GM12891 (cell line): ENCODE measurements at regions not wholly inside any gene's neighbourhood (a gene's known extent, or its start where the extent isn't known, plus 50 kb on each side); places are given as distances from the start of the nearest gene placed in this dataset.

Experiments used
- DNase-seq: peaks from one replicate; pipeline ENCODE4 v3.0.0; 2011; ENCODE audit warnings: low spot score; ENCODE audit not compliant: insufficient read length
- FAIRE-seq: peaks from 2 replicates; lab custom pipeline; 2011; peaks lifted over from hg19 to GRCh38; lab: Jason Lieb, UNC
- PAX5 ChIP-seq: IDR thresholded peaks from 2 replicates; pipeline ENCODE4 v1.6.1; 2011; ENCODE audit warnings: low read length, moderate library complexity, mild to moderate bottlenecking; ENCODE audit not compliant: insufficient read depth, severe bottlenecking
- POLR2A ChIP-seq: IDR thresholded peaks from 2 replicates; pipeline ENCODE4 v1.6.1; 2011; ENCODE audit warnings: low read depth, low read length, control low read depth
- POLR2AphosphoS5 ChIP-seq: IDR thresholded peaks from 2 replicates; pipeline ENCODE4 v1.6.1; 2011; ENCODE audit warnings: low read depth, low read length, control low read depth
- POU2F2 ChIP-seq: IDR thresholded peaks from 2 replicates; pipeline ENCODE4 v1.6.1; 2011; ENCODE audit warnings: low read depth, mild to moderate bottlenecking, control low read depth, low read length, moderate library complexity
- SPI1 ChIP-seq: IDR thresholded peaks from 2 replicates; pipeline ENCODE4 v1.6.1; 2011; ENCODE audit warnings: low read depth, low read length, control low read depth
- TAF1 ChIP-seq: IDR thresholded peaks from 2 replicates; pipeline ENCODE4 v1.6.1; 2011; ENCODE audit warnings: low read depth, low read length, control low read depth

DNA sequence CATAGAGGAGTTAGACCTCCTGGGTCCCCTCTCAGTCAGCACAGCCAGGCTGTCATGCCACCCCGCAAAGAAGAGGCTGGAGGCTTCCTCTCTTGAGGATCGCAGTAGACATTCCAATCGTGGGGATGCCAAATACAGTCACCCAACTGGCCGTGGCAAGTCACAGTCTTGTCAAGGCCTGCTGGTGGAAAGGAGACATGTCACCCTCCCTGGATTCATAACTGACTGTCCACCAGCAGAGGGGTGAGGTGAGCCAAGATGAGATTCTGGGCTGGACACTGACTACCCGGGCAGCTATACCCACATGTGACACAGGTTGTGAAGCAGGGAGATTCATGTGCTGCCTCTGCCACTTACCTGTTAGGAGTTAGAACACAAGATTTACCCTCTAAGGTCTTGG, 123.5 kb upstream of the NGF start:
- FAIRE-seq (no peak), DNase-seq (no peak)
- TF ChIP-seq TAF1 (no peak), PAX5 (no peak), SPI1 (no peak), POLR2A (no peak), POLR2AphosphoS5 (no peak), POU2F2 (no peak)

DNA sequence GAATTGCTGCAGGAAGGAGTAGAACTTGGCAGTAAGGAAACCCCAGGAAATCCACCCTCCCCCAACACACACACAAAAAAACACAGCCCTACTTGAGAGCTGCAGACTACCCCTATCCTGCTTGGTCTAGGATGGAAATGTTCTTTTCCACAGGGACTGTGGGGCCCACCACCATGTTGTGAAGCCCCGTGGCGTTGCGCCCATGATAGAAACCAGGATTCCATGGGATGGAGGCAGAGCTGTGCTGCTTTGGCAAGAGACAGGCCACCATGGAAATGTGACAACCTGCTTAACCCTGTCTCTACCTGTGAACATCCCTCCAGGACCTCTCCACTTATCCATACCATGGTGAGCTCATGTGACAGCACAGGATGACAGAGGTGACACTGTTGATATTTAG, 121.1 kb upstream of the NGF start:
- no peak for FAIRE-seq
- DNase-seq, result no peak
- TF ChIP-seq POLR2AphosphoS5 (no peak), PAX5 (no peak), TAF1 (no peak), SPI1 (no peak), POLR2A (no peak), POU2F2 (no peak)

DNA sequence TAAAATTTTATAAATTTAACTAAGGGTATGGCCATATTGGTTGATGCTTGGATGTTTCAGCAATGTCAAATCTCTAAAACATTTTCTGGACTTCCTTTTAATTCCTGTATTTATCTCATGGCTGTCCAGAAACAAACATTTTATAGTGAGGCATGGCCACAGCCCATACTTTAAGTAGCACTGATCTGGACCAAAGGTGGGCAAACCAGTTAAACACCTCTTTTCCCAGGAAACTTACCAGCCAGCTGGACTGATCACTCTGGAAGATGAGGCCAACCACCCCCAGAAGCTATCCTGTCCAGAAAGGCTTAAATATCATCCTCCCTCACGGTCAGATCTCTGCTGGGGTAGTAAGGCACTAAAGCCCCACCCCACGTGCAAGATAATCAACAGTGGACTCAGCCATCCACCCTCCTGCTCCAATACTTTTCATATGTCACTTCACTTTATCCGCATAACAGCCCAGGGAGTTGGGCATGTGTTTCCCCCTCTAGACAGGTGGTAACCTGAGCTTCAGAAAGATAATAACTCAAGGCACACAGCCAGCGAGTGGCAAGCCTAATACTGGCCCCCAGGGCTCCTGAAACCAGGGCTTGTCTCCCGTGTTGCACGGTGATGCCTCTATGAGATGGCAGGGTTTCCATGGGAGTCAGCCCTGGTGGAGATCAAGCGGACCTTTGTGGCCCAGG, 120.5 kb upstream of the NGF start:
- TF ChIP-seq POU2F2, result no peak
- no peak for TF ChIP-seq SPI1
- no peak for TF ChIP-seq POLR2AphosphoS5
- TF ChIP-seq TAF1, result no peak
- no peak for TF ChIP-seq PAX5
- no peak for TF ChIP-seq POLR2A
- DNase-seq (no peak), FAIRE-seq (no peak)

DNA sequence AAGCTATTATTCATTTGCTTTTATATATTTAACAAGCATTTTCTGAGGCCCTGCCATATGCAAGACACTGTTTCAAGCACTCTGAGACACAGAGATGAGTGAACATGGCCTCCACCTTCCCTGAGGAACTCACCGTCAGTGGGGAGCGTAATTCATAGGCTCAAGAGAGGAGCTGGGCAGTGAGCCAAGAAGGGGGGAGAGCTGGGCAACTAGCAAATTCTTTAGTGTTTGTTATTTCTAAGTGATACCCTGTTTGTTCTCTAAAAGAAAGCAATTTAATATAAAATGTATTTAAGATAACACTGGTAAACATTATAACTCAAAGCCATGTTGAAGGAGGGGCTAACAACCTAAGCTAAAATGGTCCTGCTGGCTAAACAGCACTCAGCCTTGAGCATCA, 119.2 kb upstream of the NGF start:
- no peak for TF ChIP-seq POLR2AphosphoS5
- TF ChIP-seq PAX5, result no peak
- no peak for TF ChIP-seq POLR2A
- TF ChIP-seq TAF1, result no peak
- no peak for TF ChIP-seq POU2F2
- TF ChIP-seq SPI1, result no peak

DNA sequence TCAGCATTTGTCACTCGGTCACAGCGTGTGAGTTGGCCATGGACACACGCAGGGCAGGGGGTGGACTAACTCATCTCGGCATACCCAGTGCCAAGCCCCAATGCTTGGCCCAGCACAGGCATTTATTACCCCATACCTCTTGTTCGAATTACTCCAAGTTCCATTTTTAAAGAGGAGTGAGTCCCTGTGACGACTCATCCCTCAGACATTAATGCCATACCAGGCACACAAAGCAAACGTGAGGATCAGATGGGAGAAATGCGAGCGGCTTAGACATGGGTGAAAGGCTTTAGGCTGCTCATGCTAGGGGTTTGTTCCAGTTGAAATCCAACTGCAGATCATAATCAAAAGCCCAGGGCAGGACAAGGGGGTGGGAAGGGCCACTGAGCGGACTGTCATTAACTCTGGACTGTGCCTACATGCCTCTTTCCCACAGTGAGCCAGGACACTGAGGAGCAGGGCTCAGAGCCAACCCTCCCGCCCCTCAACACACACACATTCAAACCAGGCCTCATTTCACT, 118.5 kb upstream of the NGF start:
- no peak for FAIRE-seq
- DNase-seq, result no peak
- no peak for TF ChIP-seq POLR2AphosphoS5
- no peak for TF ChIP-seq TAF1
- TF ChIP-seq POLR2A, result no peak
- TF ChIP-seq SPI1, result no peak
- TF ChIP-seq PAX5, result no peak
- no peak for TF ChIP-seq POU2F2

More for the DNA sequence above, 119.2 kb upstream of the NGF start:
- FAIRE-seq (no peak), DNase-seq (no peak)

DNA sequence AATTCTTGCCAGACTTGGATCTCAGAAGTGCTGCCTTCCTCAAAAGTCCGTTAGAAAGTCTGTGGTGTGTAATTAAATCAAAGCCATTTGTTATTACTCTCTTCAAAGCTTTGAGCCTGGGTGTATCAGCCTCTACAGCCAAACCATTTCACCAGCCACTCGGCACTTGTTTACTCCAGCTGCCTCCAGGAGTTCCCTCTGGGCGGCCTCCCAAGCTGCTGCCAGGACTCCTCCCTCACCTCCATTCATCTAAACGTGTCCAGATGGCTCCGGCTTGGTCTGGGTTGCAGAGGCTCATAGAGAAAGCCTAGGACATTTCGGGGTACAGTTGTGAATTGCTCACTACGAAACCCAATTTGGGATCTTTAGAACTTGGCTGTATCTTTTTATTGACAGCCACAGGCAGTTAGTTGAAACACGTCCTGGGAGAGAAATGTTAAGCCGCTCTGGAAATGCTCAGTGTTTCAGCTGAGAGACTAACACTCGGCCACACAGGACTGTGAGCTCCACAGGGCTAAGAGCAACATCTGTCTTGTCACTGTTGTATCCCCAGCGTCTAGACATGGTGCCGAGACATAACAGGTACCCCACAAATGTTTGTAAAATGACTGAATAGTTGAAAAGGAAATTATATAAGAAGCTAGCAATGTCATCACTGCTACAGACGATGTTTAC, 116.9 kb upstream of the NGF start:
- FAIRE-seq, result no peak
- TF ChIP-seq POU2F2, result no peak
- no peak for DNase-seq

DNA sequence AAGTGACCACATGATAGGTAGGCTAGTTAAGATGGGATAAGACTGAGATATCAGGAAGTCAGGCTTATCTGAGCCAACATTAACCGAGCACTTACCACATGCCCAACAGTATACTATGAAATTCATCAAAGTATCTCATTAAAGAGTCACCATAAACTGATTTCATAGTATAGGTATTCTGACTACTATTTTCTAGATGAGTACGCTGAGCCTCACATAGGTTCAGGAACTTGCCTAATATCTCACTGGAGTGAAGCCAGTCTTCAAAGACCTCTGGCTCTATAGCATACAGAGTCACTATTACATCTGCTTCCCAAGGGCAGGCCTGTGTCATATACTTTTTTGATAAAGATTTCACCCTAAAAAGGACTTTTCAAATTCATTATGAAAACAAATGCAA, 115.6 kb upstream of the NGF start:
- TF ChIP-seq POLR2A (no peak), PAX5 (no peak), SPI1 (no peak), POU2F2 (no peak), POLR2AphosphoS5 (no peak), TAF1 (no peak)
- no peak for DNase-seq
- no peak for FAIRE-seq

DNA sequence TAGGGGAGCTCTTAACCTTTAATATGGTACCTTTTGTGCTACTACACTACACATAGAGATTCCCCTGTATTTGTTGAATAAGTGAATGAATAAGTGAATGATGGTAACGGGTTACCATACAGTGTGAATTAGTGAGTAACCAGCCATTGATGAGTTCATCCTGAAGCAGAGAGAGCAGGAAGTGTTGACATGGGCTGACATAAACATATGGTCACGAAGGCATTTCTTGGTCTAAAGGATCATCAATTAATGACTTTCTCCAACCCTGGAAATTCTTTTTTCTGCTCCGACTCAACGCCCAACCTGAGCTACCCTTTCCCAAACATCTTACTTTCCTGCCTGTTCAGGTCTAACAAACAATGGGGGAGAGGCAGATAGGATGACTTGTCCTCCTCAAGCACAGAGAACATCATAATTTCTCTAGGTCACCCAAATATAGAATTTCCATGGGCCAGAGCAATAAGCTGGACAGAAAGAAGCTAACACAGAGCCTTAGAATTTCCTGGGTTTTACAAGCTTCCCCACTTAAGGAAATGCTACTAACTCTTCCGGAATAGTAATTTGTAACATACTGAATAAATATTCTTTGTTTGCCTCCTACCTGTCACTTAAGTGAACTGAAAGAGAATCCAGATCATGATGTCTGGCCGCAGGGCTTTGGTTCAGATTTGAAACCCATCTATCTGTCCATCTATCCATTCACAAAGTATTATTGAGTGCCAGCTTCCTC, 114.7 kb upstream of the NGF start:
- FAIRE-seq (no peak), DNase-seq (no peak)
- TF ChIP-seq SPI1 (no peak), POLR2AphosphoS5 (no peak), POLR2A (no peak), PAX5 (no peak), TAF1 (no peak), POU2F2 (no peak)

DNA sequence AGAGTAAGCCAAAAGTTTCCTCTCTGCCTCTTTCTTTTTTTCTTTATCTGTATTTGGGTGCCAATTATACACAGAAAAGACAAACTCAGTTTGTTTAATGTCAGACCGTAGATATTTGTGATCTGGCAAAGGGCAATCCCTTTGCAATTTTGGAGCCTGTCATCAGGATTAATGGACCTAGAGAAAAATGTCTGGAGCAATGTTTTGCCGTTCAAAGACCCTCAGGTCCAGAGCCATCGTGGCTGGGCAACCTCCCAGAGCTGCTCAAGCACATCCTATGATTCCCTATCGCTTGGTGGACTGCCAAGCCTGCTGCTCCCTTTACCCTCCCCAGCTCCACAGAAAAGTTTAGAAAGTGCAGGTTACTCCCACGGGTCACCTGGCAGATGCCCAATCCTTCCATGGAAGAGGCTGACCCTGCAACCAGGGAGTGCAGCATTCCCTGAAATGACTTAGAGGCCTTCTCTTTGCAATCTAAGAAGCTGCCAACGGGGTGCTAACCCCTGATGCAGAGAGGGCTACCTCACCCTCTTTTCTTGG, 112.5 kb upstream of the NGF start:
- DNase-seq (no peak), FAIRE-seq (no peak)
- TF ChIP-seq POLR2AphosphoS5, result no peak
- TF ChIP-seq POLR2A, result no peak
